ENCODE measurements at regions not wholly inside any gene's neighbourhood (a gene's known extent, or its start where the extent isn't known, plus 50 kb on each side); places are given as distances from the start of the nearest gene placed in this dataset.

GRCh38 chr20:7758406-7758805 is 181.9 kb downstream of the HAO1 start:
- TF ChIP-seq CREB1 (IDR thresholded peaks at IDR 0.05; ENCODE audit: low read depth) (no peak), TAF1 (IDR thresholded peaks at IDR 0.05; ENCODE audit: low read depth) (no peak), TEAD4 (IDR thresholded peaks at IDR 0.05) (no peak), FOXM1 (IDR thresholded peaks at IDR 0.05; ENCODE audit: borderline replicate concordance, low read depth) (no peak)
- TF ChIP-seq, protein P1, sequence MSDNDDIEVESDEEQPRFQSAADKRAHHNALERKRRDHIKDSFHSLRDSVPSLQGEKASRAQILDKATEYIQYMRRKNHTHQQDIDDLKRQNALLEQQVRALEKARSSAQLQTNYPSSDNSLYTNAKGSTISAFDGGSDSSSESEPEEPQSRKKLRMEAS (IDR thresholded peaks at IDR 0.05) = no peak
